GM23248 (cell line): ENCODE measurements at regions not wholly inside any gene's neighbourhood (a gene's known extent, or its start where the extent isn't known, plus 50 kb on each side); places are given as distances from the start of the nearest gene placed in this dataset.

Experiments
- EZH2 ChIP-seq: fragments of 200-600 bp; sonication (generic); IDR thresholded peaks from 2 replicates; pipeline ENCODE4 v1.6.1; 2018; ENCODE audit warnings: antibody characterized with exemption, mild to moderate bottlenecking; ENCODE audit not compliant: insufficient read depth, poor library complexity, severe bottlenecking
- EZH2phosphoT487 ChIP-seq: fragments of 200-600 bp; sonication (generic); IDR thresholded peaks from 2 replicates; pipeline ENCODE4 v1.6.1; 2018; ENCODE audit warnings: antibody characterized with exemption, moderate library complexity, mild to moderate bottlenecking, low read depth; ENCODE audit not compliant: insufficient read depth

DNA sequence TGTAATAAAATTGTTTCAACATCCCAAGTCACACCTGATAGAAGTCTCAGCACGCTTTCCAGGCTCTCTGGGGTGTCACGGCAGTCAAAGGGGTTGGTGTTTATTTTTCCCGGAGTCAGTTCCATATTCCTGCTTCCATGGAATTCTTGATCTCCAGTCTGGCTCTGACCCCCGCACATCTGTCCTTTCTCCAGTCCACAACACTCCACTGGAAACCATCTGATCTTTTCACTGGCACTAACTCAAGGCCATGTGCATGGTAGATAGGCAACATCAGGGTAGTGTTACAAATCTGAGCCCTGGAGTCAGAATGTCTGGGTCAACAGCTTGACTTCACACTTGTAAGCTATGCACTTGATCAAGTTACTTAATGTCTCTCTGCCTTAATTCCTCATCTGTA, 176.2 kb downstream of the WDR11 start:
- TF ChIP-seq EZH2 = no peak
- no peak for TF ChIP-seq EZH2phosphoT487
